GM19324 (cell line): ENCODE measurements at regions not wholly inside any gene's neighbourhood (a gene's known extent, or its start where the extent isn't known, plus 50 kb on each side); places are given as distances from the start of the nearest gene placed in this dataset.

Experiments used
- ATAC-seq: cut with Tn5 transposase; IDR thresholded peaks from one replicate; pipeline ENCODE4 v1.9.1; 2021; ENCODE audit warnings: mild to moderate bottlenecking, moderate library complexity; ENCODE audit not compliant: unreplicated experiment, low FRiP score

GRCh38 chr2:150027164-150027563 lies 439.6 kb upstream of the MMADHC start:
- no peak for ATAC-seq

GRCh38 chr2:150023663-150024062 lies 436.1 kb upstream of the MMADHC start:
- ATAC-seq, result no peak

GRCh38 chr2:150023044-150023443 lies 435.5 kb upstream of the MMADHC start:
- no peak for ATAC-seq

GRCh38 chr2:150020937-150021673 lies 433.5 kb upstream of the MMADHC start:
- ATAC-seq, result no peak

- ATAC-seq, result no peak
Measured at GRCh38 chr2:150020221-150020620, 432.6 kb upstream of the MMADHC start.

GRCh38 chr2:150019063-150019462 lies 431.5 kb upstream of the MMADHC start:
- ATAC-seq, result no peak

- ATAC-seq, result no peak
Measured at GRCh38 chr2:150012986-150013385, 425.4 kb upstream of the MMADHC start.

GRCh38 chr2:150011161-150011730 lies 423.7 kb upstream of the MMADHC start:
- ATAC-seq, result no peak

GRCh38 chr2:150008901-150009300 lies 421.3 kb upstream of the MMADHC start:
- ATAC-seq, result no peak

- ATAC-seq, result no peak
Measured at GRCh38 chr2:150007815-150008430, 420.3 kb upstream of the MMADHC start.

GRCh38 chr2:150006591-150006990 lies 419.0 kb upstream of the MMADHC start:
- ATAC-seq, result no peak

- ATAC-seq, result no peak
Measured at GRCh38 chr2:150003544-150003943, 416.0 kb upstream of the MMADHC start.

- no peak for ATAC-seq
Measured at GRCh38 chr2:150001788-150002187, 414.2 kb upstream of the MMADHC start.

- no peak for ATAC-seq
Measured at GRCh38 chr2:149996901-149997300, 409.3 kb upstream of the MMADHC start.

GRCh38 chr2:149994057-149994728 lies 406.6 kb upstream of the MMADHC start:
- ATAC-seq, result no peak

- no peak for ATAC-seq
Measured at GRCh38 chr2:149993316-149993715, 405.7 kb upstream of the MMADHC start.

- no peak for ATAC-seq
Measured at GRCh38 chr2:149991576-149991975, 404.0 kb upstream of the MMADHC start.

- ATAC-seq, result no peak
Measured at GRCh38 chr2:149990965-149991364, 403.4 kb upstream of the MMADHC start.

- ATAC-seq, result no peak
Measured at GRCh38 chr2:149989447-149990063, 402.0 kb upstream of the MMADHC start.

- no peak for ATAC-seq
Measured at GRCh38 chr2:149988361-149988760, 400.8 kb upstream of the MMADHC start.

GRCh38 chr2:149986861-149987260 lies 399.3 kb upstream of the MMADHC start:
- ATAC-seq, result no peak
